ENCODE measurements at regions not wholly inside any gene's neighbourhood (a gene's known extent, or its start where the extent isn't known, plus 50 kb on each side); places are given as distances from the start of the nearest gene placed in this dataset.

GRCh38 chr2:239750045-239750835 lies 274.9 kb downstream of the NDUFA10 start:
- H3K36me3 Mint-ChIP-seq (ENCODE audit: low read depth) = no peaks in the 10 kb centered on the region
- H3K4me1 Mint-ChIP-seq (ENCODE audit: low read depth) = peaks cover 24% of the 10 kb centered on the region
- H3K36me3 ChIP-seq (ENCODE audit: insufficient read depth, low read length) = no peaks in the 10 kb centered on the region
- no peaks in the 10 kb centered on the region for H3K27me3 ChIP-seq (ENCODE audit: control insufficient read depth in 1 of 2, insufficient read depth in 2 of 2, low read length in 2 of 2)
- H3K4me3 ChIP-seq (ENCODE audit: low read length) = no peak overlapping the region
- POLR2A ChIA-PET = no interaction called here
- CTCF ChIA-PET = interaction anchor here (0.5 kb wide), 1 partner anchor 1504 kb away, joined by 3 read pairs; no protein-coding TSS in a partner anchor
- no peak for TF ChIP-seq CTCF (IDR thresholded peaks at IDR 0.05)
- H3K9me3 Mint-ChIP-seq = no peaks in the 10 kb centered on the region
- H3K27ac ChIP-seq (ENCODE audit: low read depth in 1 of 2, low read length in 2 of 2) = no peak overlapping the region
- intact Hi-C loops (cut with DNase I, micrococcal nuclease) = no loop called here
- DNase-seq = peak in 1 of 14 experiments; percentile 10
- H3K27me3 Mint-ChIP-seq = no peaks in the 10 kb centered on the region
- no peak overlapping the region for H3K4me3 Mint-ChIP-seq
- no peak overlapping the region for H3K27ac Mint-ChIP-seq
- no peak for ATAC-seq (ENCODE audit: poor library complexity)
- H3K4me1 ChIP-seq (ENCODE audit: insufficient read depth, low read length) = peaks cover 27% of the 10 kb centered on the region
- no peaks in the 10 kb centered on the region for H3K9me3 ChIP-seq (ENCODE audit: control insufficient read depth in 1 of 2, insufficient read depth in 1 of 2, low read length in 2 of 2)

- TF ChIP-seq CTCF (IDR thresholded peaks at IDR 0.05) = no peak
- no peak overlapping the region for H3K4me3 Mint-ChIP-seq
- H3K9me3 Mint-ChIP-seq = no peaks in the 10 kb centered on the region
- no peak overlapping the region for H3K27ac Mint-ChIP-seq
- intact Hi-C loops (cut with DNase I, micrococcal nuclease) = no loop called here
- ATAC-seq (ENCODE audit: poor library complexity) = no peak
- H3K36me3 Mint-ChIP-seq (ENCODE audit: low read depth) = no peaks in the 10 kb centered on the region
- no peaks in the 10 kb centered on the region for H3K27me3 ChIP-seq (ENCODE audit: control insufficient read depth in 1 of 2, insufficient read depth in 2 of 2, low read length in 2 of 2)
- no peaks in the 10 kb centered on the region for H3K36me3 ChIP-seq (ENCODE audit: insufficient read depth, low read length)
- peaks cover 24% of the 10 kb centered on the region for H3K4me1 Mint-ChIP-seq (ENCODE audit: low read depth)
- no peak overlapping the region for H3K27ac ChIP-seq (ENCODE audit: low read depth in 1 of 2, low read length in 2 of 2)
- no peak for DNase-seq
- ChIA-PET POLR2A (no interaction called here), CTCF (interaction anchor here (0.5 kb wide), 1 partner anchor 1505 kb away, joined by 3 read pairs; no protein-coding TSS in a partner anchor)
- H3K4me1 ChIP-seq (ENCODE audit: insufficient read depth, low read length) = peaks cover 27% of the 10 kb centered on the region
- no peaks in the 10 kb centered on the region for H3K9me3 ChIP-seq (ENCODE audit: control insufficient read depth in 1 of 2, insufficient read depth in 1 of 2, low read length in 2 of 2)
- no peaks in the 10 kb centered on the region for H3K27me3 Mint-ChIP-seq
- H3K4me3 ChIP-seq (ENCODE audit: low read length) = no peak overlapping the region
Observed at GRCh38 chr2:239749272-239749873, 275.8 kb downstream of the NDUFA10 start.

- H3K4me3 ChIP-seq (ENCODE audit: low read length) = no peak overlapping the region
- ATAC-seq (ENCODE audit: poor library complexity) = no peak
- intact Hi-C loops (cut with DNase I, micrococcal nuclease) = no loop called here
- no peaks in the 10 kb centered on the region for H3K36me3 ChIP-seq (ENCODE audit: insufficient read depth, low read length)
- H3K27me3 ChIP-seq (ENCODE audit: control insufficient read depth in 1 of 2, insufficient read depth in 2 of 2, low read length in 2 of 2) = no peaks in the 10 kb centered on the region
- Mint-ChIP-seq H3K27me3 (no peaks in the 10 kb centered on the region), H3K27ac (no peak overlapping the region), H3K9me3 (no peaks in the 10 kb centered on the region), H3K36me3 (ENCODE audit: low read depth) (no peaks in the 10 kb centered on the region), H3K4me1 (ENCODE audit: low read depth) (peaks cover 23% of the 10 kb centered on the region), H3K4me3 (no peak overlapping the region)
- TF ChIP-seq CTCF (IDR thresholded peaks at IDR 0.05) = no peak
- POLR2A ChIA-PET = no interaction called here
- no peaks in the 10 kb centered on the region for H3K9me3 ChIP-seq (ENCODE audit: control insufficient read depth in 1 of 2, insufficient read depth in 1 of 2, low read length in 2 of 2)
- CTCF ChIA-PET = no interaction called here
- no peak for DNase-seq
- no peak overlapping the region for H3K27ac ChIP-seq (ENCODE audit: low read depth in 1 of 2, low read length in 2 of 2)
- peaks cover 27% of the 10 kb centered on the region for H3K4me1 ChIP-seq (ENCODE audit: insufficient read depth, low read length)
Observed at GRCh38 chr2:239748811-239749210, 276.3 kb downstream of the NDUFA10 start.
